Tibial nerve (tissue), 3 donors: ENCODE measurements at regions not wholly inside any gene's neighbourhood (a gene's known extent, or its start where the extent isn't known, plus 50 kb on each side); places are given as distances from the start of the nearest gene placed in this dataset.

Experiments
- POLR2A ChIP-seq, 2 donors: fragments of 450-650 bp; IDR thresholded peaks; one replicate each; pipeline ENCODE4 v1.6.1; 2017; ENCODE audit warnings: antibody characterized with exemption in 2 of 2, mild to moderate bottlenecking in 2 of 2, moderate library complexity in 2 of 2
- TF ChIP-seq, protein P1 (sequence below), 5 experiments: fragments of 200-600 bp in 3 of 5; fragments of 450-650 bp in 2 of 5; sonication (generic) in 3 of 5; IDR thresholded peaks; one replicate each; pipeline ENCODE4 v1.5.1; 2016 to 2019; ENCODE audit warnings: antibody characterized with exemption in 5 of 5, mild to moderate bottlenecking in 3 of 5, moderate library complexity in 2 of 5

DNA sequence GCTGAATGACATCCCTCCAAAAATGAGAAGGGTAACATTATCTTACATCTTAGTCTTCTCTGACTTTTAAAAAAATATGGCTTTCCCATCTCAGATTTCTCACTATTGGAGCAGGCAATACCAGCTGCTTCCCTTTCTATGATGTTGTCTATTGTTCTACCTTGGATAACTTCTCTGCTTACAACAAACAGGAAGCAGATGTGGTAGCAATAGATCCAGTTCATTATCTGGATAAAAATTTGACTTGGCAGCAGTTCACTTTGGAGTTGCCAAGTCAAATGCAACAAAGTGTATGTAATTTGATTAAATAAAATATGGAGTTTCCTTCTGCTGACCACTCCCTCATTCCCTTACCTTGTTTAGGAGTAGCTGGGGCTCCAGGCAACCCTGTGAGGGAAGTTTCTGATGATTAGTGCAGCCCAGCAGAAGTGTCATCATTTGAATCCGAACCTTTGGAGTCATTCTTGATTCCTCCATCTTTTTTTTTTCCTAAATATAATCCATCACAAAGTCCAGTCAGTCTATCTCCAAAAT, 72.0 kb upstream of the GPRIN3 start:
- TF ChIP-seq, protein P1, sequence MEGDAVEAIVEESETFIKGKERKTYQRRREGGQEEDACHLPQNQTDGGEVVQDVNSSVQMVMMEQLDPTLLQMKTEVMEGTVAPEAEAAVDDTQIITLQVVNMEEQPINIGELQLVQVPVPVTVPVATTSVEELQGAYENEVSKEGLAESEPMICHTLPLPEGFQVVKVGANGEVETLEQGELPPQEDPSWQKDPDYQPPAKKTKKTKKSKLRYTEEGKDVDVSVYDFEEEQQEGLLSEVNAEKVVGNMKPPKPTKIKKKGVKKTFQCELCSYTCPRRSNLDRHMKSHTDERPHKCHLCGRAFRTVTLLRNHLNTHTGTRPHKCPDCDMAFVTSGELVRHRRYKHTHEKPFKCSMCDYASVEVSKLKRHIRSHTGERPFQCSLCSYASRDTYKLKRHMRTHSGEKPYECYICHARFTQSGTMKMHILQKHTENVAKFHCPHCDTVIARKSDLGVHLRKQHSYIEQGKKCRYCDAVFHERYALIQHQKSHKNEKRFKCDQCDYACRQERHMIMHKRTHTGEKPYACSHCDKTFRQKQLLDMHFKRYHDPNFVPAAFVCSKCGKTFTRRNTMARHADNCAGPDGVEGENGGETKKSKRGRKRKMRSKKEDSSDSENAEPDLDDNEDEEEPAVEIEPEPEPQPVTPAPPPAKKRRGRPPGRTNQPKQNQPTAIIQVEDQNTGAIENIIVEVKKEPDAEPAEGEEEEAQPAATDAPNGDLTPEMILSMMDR (IDR thresholded peaks at IDR 0.05), result no peak
- no peak for TF ChIP-seq POLR2A (IDR thresholded peaks at IDR 0.05)
